ENCODE measurements at regions not wholly inside any gene's neighbourhood (a gene's known extent, or its start where the extent isn't known, plus 50 kb on each side); places are given as distances from the start of the nearest gene placed in this dataset.

- Mint-ChIP-seq H3K9me3 (peaks cover 0 to 7% (median 0%) of the 10 kb centered on the region in 11 donors), H3K27me3 (no peaks in the 10 kb centered on the region), H3K4me1 (peaks cover 27 to 52% (median 48%) of the 10 kb centered on the region in 7 donors), H3K36me3 (peaks cover 0 to 9% (median 0%) of the 10 kb centered on the region in 5 donors), H3K4me3 (no peak overlapping the region), H3K27ac (no peak overlapping the region)
- Histone ChIP-seq H3K9me3 (ENCODE audit: control insufficient read depth in 2 of 3, low read length in 3 of 3) (no peaks in the 10 kb centered on the region), H3K36me3 (ENCODE audit: control insufficient read depth in 2 of 3, insufficient read depth in 3 of 3, low read length in 3 of 3) (no peaks in the 10 kb centered on the region), H3K4me3 (ENCODE audit: low read length) (no peak overlapping the region), H3K4me1 (ENCODE audit: control insufficient read depth in 2 of 2, insufficient read depth in 2 of 2, low read length in 2 of 2) (peaks cover 32 to 52% of the 10 kb centered on the region in 2 donors), H3K27me3 (ENCODE audit: control insufficient read depth in 2 of 2, insufficient read depth in 2 of 2, low read length in 2 of 2) (no peaks in the 10 kb centered on the region), H3K27ac (ENCODE audit: low read depth, low read length) (no peak overlapping the region)
- CTCF ChIA-PET, result interaction anchor here (0.8 to 1.4 kb wide), 3 partner anchors 16 to 665 kb away, joined by 3 to 4 read pairs (median 3); no protein-coding TSS in a partner anchor
- DNase-seq, result no peak
- no peak for ATAC-seq
- intact Hi-C loops (cut with micrococcal nuclease), result no loop called here
- POLR2A ChIA-PET, result interaction anchor here (0.6 kb wide), 1 partner anchor 12 kb away, joined by 3 read pairs; no protein-coding TSS in a partner anchor
These were observed 57.0 kb upstream of the ATP12A start for GRCh38 chr13:24623149-24623665.

GRCh38 chr13:24624363-24624762, 55.8 kb upstream of the ATP12A start:
- DNase-seq, result no peak
- H3K9me3 ChIP-seq (ENCODE audit: control insufficient read depth in 2 of 3, low read length in 3 of 3), result no peaks in the 10 kb centered on the region
- ATAC-seq, result no peak
- CTCF ChIA-PET, result interaction anchor here (1.1 to 1.2 kb wide), 2 partner anchors 17 to 18 kb away, joined by 3 read pairs; no protein-coding TSS in a partner anchor
- Mint-ChIP-seq H3K4me3 (peak overlapping the region in 2 of 10 donors; percentile 51), H3K9me3 (peaks cover 0 to 7% (median 0%) of the 10 kb centered on the region in 11 donors), H3K27me3 (no peaks in the 10 kb centered on the region), H3K36me3 (peaks cover 0 to 13% (median 0%) of the 10 kb centered on the region in 5 donors), H3K4me1 (peaks cover 18 to 41% (median 36%) of the 10 kb centered on the region in 7 donors), H3K27ac (peak overlapping the region in 6 of 9 donors; percentile 20 to 92 (median 81))
- POLR2A ChIA-PET, result no interaction called here
- H3K4me3 ChIP-seq (ENCODE audit: low read length), result no peak overlapping the region
- H3K4me1 ChIP-seq (ENCODE audit: control insufficient read depth in 2 of 2, insufficient read depth in 2 of 2, low read length in 2 of 2), result peaks cover 20 to 40% of the 10 kb centered on the region in 2 donors
- no peaks in the 10 kb centered on the region for H3K36me3 ChIP-seq (ENCODE audit: control insufficient read depth in 2 of 3, insufficient read depth in 3 of 3, low read length in 3 of 3)
- H3K27ac ChIP-seq (ENCODE audit: low read depth, low read length), result no peak overlapping the region
- intact Hi-C loops (cut with micrococcal nuclease), result no loop called here
- no peaks in the 10 kb centered on the region for H3K27me3 ChIP-seq (ENCODE audit: control insufficient read depth in 2 of 2, insufficient read depth in 2 of 2, low read length in 2 of 2)

- ATAC-seq (no peak), DNase-seq (no peak)
- Histone ChIP-seq H3K4me1 (ENCODE audit: control insufficient read depth in 2 of 2, insufficient read depth in 2 of 2, low read length in 2 of 2) (peaks cover 18 to 36% of the 10 kb centered on the region in 2 donors), H3K27me3 (ENCODE audit: control insufficient read depth in 2 of 2, insufficient read depth in 2 of 2, low read length in 2 of 2) (no peaks in the 10 kb centered on the region), H3K9me3 (ENCODE audit: control insufficient read depth in 2 of 3, low read length in 3 of 3) (no peaks in the 10 kb centered on the region), H3K4me3 (ENCODE audit: low read length) (no peak overlapping the region), H3K36me3 (ENCODE audit: control insufficient read depth in 2 of 3, insufficient read depth in 3 of 3, low read length in 3 of 3) (no peaks in the 10 kb centered on the region), H3K27ac (ENCODE audit: low read depth, low read length) (no peak overlapping the region)
- Mint-ChIP-seq H3K27ac (peak overlapping the region in 8 of 9 donors; percentile 14 to 92 (median 82)), H3K36me3 (peaks cover 0 to 13% (median 0%) of the 10 kb centered on the region in 5 donors), H3K9me3 (peaks cover 0 to 7% (median 0%) of the 10 kb centered on the region in 11 donors), H3K4me1 (peaks cover 18 to 38% (median 33%) of the 10 kb centered on the region in 7 donors), H3K27me3 (no peaks in the 10 kb centered on the region), H3K4me3 (peak overlapping the region in 4 of 10 donors; percentile 48 to 75 (median 51))
- intact Hi-C loops (cut with micrococcal nuclease), result loop anchor here in 1 of 2 donors (1.0 kb wide), 1 partner anchor 19 kb away; no protein-coding TSS in a partner anchor
- ChIA-PET CTCF (interaction anchor here (1.1 kb wide), 1 partner anchor 19 kb away, joined by 3 read pairs; no protein-coding TSS in a partner anchor), POLR2A (no interaction called here)
These were observed 55.4 kb upstream of the ATP12A start for GRCh38 chr13:24624801-24625231.

GRCh38 chr13:24625331-24625731, 54.9 kb upstream of the ATP12A start:
- peaks cover 0 to 11% (median 0%) of the 10 kb centered on the region in 5 donors for H3K36me3 Mint-ChIP-seq
- ATAC-seq (no peak), DNase-seq (peak in 3 of 9 donors; percentile 17 to 25 (median 19))
- no peaks in the 10 kb centered on the region for H3K36me3 ChIP-seq (ENCODE audit: control insufficient read depth in 2 of 3, insufficient read depth in 3 of 3, low read length in 3 of 3)
- no peaks in the 10 kb centered on the region for H3K27me3 ChIP-seq (ENCODE audit: control insufficient read depth in 2 of 2, insufficient read depth in 2 of 2, low read length in 2 of 2)
- peak overlapping the region; percentile 4 for H3K27ac ChIP-seq (ENCODE audit: low read depth, low read length)
- H3K4me1 Mint-ChIP-seq, result peaks cover 15 to 38% (median 32%) of the 10 kb centered on the region in 7 donors
- H3K4me3 ChIP-seq (ENCODE audit: low read length), result no peak overlapping the region
- POLR2A ChIA-PET, result interaction anchor here (0.6 to 1.0 kb wide), 2 partner anchors 20 to 364 kb away, joined by 3 read pairs; no protein-coding TSS in a partner anchor
- peak overlapping the region; percentile 60 to 92 (median 81) for H3K27ac Mint-ChIP-seq
- no peaks in the 10 kb centered on the region for H3K9me3 ChIP-seq (ENCODE audit: control insufficient read depth in 2 of 3, low read length in 3 of 3)
- CTCF ChIA-PET, result interaction anchor here (1.1 kb wide), 1 partner anchor 19 kb away, joined by 3 read pairs; no protein-coding TSS in a partner anchor
- peaks cover 18 to 30% of the 10 kb centered on the region in 2 donors for H3K4me1 ChIP-seq (ENCODE audit: control insufficient read depth in 2 of 2, insufficient read depth in 2 of 2, low read length in 2 of 2)
- H3K9me3 Mint-ChIP-seq, result peaks cover 0 to 7% (median 0%) of the 10 kb centered on the region in 11 donors
- H3K4me3 Mint-ChIP-seq, result peak overlapping the region in 9 of 10 donors; percentile 18 to 75 (median 55)
- no peaks in the 10 kb centered on the region for H3K27me3 Mint-ChIP-seq
- intact Hi-C loops (cut with micrococcal nuclease), result loop anchor here in 1 of 2 donors (1.0 kb wide), 1 partner anchor 19 kb away; no protein-coding TSS in a partner anchor

- peak; percentile 55 for ATAC-seq
- DNase-seq, result peak in 4 of 9 donors; percentile 12 to 21 (median 16)
- Histone ChIP-seq H3K4me3 (ENCODE audit: low read length) (peak overlapping the region; percentile 43), H3K36me3 (ENCODE audit: control insufficient read depth in 2 of 3, insufficient read depth in 3 of 3, low read length in 3 of 3) (no peaks in the 10 kb centered on the region), H3K9me3 (ENCODE audit: control insufficient read depth in 2 of 3, low read length in 3 of 3) (no peaks in the 10 kb centered on the region), H3K27me3 (ENCODE audit: control insufficient read depth in 2 of 2, insufficient read depth in 2 of 2, low read length in 2 of 2) (no peaks in the 10 kb centered on the region), H3K4me1 (ENCODE audit: control insufficient read depth in 2 of 2, insufficient read depth in 2 of 2, low read length in 2 of 2) (peaks cover 18 to 28% of the 10 kb centered on the region in 2 donors), H3K27ac (ENCODE audit: low read depth, low read length) (peak overlapping the region; percentile 4)
- no peaks in the 10 kb centered on the region for H3K27me3 Mint-ChIP-seq
- peaks cover 17 to 44% (median 32%) of the 10 kb centered on the region in 7 donors for H3K4me1 Mint-ChIP-seq
- peak overlapping the region; percentile 3 to 75 (median 57) for H3K4me3 Mint-ChIP-seq
- H3K9me3 Mint-ChIP-seq, result peaks cover 0 to 7% (median 0%) of the 10 kb centered on the region in 11 donors
- POLR2A ChIA-PET, result interaction anchor here (0.6 to 1.0 kb wide), 2 partner anchors 20 to 365 kb away, joined by 3 read pairs; no protein-coding TSS in a partner anchor
- peaks cover 0 to 11% (median 0%) of the 10 kb centered on the region in 5 donors for H3K36me3 Mint-ChIP-seq
- CTCF ChIA-PET, result interaction anchor here (0.6 kb wide), 1 partner anchor 312 kb away, joined by 3 read pairs; no protein-coding TSS in a partner anchor
- H3K27ac Mint-ChIP-seq, result peak overlapping the region; percentile 60 to 92 (median 81)
- intact Hi-C loops (cut with micrococcal nuclease), result loop anchor here (1.0 kb wide), 2 partner anchors 8 to 20 kb away; no protein-coding TSS in a partner anchor
These were observed 54.0 kb upstream of the ATP12A start for GRCh38 chr13:24625870-24626849.
